BJ (cell line): ENCODE measurements at regions not wholly inside any gene's neighbourhood (a gene's known extent, or its start where the extent isn't known, plus 50 kb on each side); places are given as distances from the start of the nearest gene placed in this dataset. TPM values are rescaled to one million over a fixed set of nuclear protein-coding genes. Genes with fewer than 3 reads are reported as not detected.

Source experiments
- CTCF ChIA-PET: fragments of 350-600 bp; formaldehyde crosslinking; extraction: SDS; loops from one replicate; lab custom pipeline; 2021; ENCODE audit warnings: antibody characterized with exemption, inconsistent platforms; lab: Yijun Ruan, JAX
- POLR2A ChIA-PET: fragments of 300-600 bp; sonication (Branson Sonifier 250); formaldehyde crosslinking; extraction: SDS; loops from one replicate; lab custom pipeline; 2021; ENCODE audit warnings: antibody characterized with exemption; lab: Charles Lee
- DNase-seq: peaks from one replicate; pipeline ENCODE4 v3.0.0-alpha.2; 2011; ENCODE audit warnings: low read depth
- H3K27me3 ChIP-seq: 2 replicates; pipeline ENCODE4 v1.6.0; 2011; ENCODE audit warnings: low read length; ENCODE audit not compliant: control insufficient read depth, insufficient read depth
- H3K36me3 ChIP-seq: 2 replicates; pipeline ENCODE4 v1.5.1; 2011; ENCODE audit warnings: low read length; ENCODE audit not compliant: control insufficient read depth, insufficient read depth
- H3K4me3 ChIP-seq: 2 replicates; pipeline ENCODE4 v1.5.1; 2011; ENCODE audit warnings: low read depth, mild to moderate bottlenecking, control low read depth, low read length
- CTCF ChIP-seq: IDR thresholded peaks from 2 replicates; pipeline ENCODE4 v1.5.1; 2011; ENCODE audit warnings: low read depth, mild to moderate bottlenecking, control low read depth, inconsistent platforms, low read length, moderate library complexity; ENCODE audit not compliant: insufficient read depth
- small RNA-seq: library from RNA; depleted of rRNA; stranded (forward); fragments of <200 nt; gene quantifications from one replicate; pipeline ENCODE3, GENCODE V24; 2012; ENCODE audit warnings: low replicate concordance, low read depth; ENCODE audit not compliant: insufficient read length

GRCh38 chr3:174784206-174784934 lies 74.8 kb upstream of the NAALADL2 start:
- Histone ChIP-seq H3K27me3 (no peaks in the 10 kb centered on the region), H3K36me3 (no peaks in the 10 kb centered on the region), H3K4me3 (no peak overlapping the region)
- DNase-seq = no peak
- TF ChIP-seq CTCF = no peak
- CTCF ChIA-PET = no interaction called here
- POLR2A ChIA-PET = no interaction called here

- no peaks in the 10 kb centered on the region for H3K36me3 ChIP-seq
- ChIA-PET CTCF (no interaction called here), POLR2A (no interaction called here)
- no peak for DNase-seq
- H3K4me3 ChIP-seq = no peak overlapping the region
- H3K27me3 ChIP-seq = no peaks in the 10 kb centered on the region
- no peak for TF ChIP-seq CTCF
Observed at GRCh38 chr3:174786825-174787224, 72.3 kb upstream of the NAALADL2 start.

DNA sequence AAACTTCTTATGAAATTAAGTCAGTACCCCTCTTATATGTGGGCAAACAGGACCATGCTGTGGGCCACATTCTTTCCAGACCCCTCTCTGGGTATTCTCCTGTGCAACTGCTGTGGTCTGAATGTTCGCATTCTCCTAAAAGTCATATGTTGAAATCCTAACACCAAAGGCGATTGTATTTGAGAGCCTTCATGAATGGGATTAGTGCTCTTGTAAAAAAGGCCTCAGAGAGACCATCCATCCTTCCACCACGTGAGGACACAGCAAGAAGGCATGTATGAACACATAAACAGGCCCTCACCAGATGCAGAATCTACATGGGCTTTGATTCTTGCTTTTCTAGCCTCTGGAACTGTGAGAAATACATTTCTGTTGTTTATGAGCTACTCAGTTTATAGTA lies 68.0 kb upstream of the NAALADL2 start:
- H3K4me3 ChIP-seq = no peak overlapping the region
- DNase-seq = no peak
- ChIA-PET POLR2A (no interaction called here), CTCF (no interaction called here)
- H3K36me3 ChIP-seq = no peaks in the 10 kb centered on the region
- no peaks in the 10 kb centered on the region for H3K27me3 ChIP-seq
- no peak for TF ChIP-seq CTCF

DNA sequence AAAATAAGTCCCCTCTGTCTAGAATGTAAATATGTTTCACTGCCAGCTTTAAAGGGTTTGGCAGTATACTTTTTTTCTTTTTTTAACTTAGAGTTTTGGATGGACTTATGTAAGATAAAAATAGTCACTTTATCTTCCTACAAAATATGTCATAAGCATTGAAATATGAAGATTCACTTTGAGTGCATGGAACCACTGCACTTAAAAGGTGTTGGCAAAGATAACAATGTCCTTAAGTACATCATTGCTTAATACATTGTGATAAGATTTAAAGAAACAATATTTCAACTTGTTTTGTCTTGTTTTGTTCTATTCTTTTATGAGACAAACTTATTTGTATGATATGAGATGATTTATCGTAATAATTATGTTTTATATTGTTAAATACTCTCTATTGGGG lies 66.3 kb upstream of the NAALADL2 start:
- no peak for TF ChIP-seq CTCF
- CTCF ChIA-PET = no interaction called here
- no peaks in the 10 kb centered on the region for H3K36me3 ChIP-seq
- no peaks in the 10 kb centered on the region for H3K27me3 ChIP-seq
- DNase-seq = no peak
- POLR2A ChIA-PET = no interaction called here
- H3K4me3 ChIP-seq = no peak overlapping the region

Small RNAs in the stretch of these regions (small RNA-seq; reads per million reads assigned to genes)
- not detected for gene RN7SKP40
